ENCODE measurements at regions not wholly inside any gene's neighbourhood (a gene's known extent, or its start where the extent isn't known, plus 50 kb on each side); places are given as distances from the start of the nearest gene placed in this dataset.

GRCh38 chr18:22566703-22567420, 149.1 kb upstream of the CTAGE1 start:
- Histone ChIP-seq H3K27me3 (ENCODE audit: control insufficient read depth in 2 of 2, insufficient read depth in 2 of 2, low read length in 2 of 2) (peaks cover 15 to 20% of the 10 kb centered on the region in 2 donors), H3K36me3 (replicated peaks in 1 of 2; ENCODE audit: control insufficient read depth in 1 of 2, insufficient read depth in 2 of 2, low read length in 2 of 2) (no peaks in the 10 kb centered on the region), H4K20me1 (ENCODE audit: insufficient read depth, low read length) (no peaks in the 10 kb centered on the region), H3K9ac (ENCODE audit: insufficient read depth, low read length, poor library complexity, severe bottlenecking) (no peak overlapping the region), H3K4me1 (ENCODE audit: control insufficient read depth in 1 of 2, insufficient read depth in 2 of 2, low read length in 2 of 2) (no peaks in the 10 kb centered on the region), H3K9me3 (replicated peaks in 1 of 2; ENCODE audit: control insufficient read depth in 1 of 2, insufficient read depth in 1 of 2, low read length in 2 of 2) (no peaks in the 10 kb centered on the region), H3K27ac (ENCODE audit: low read depth in 1 of 2, low read length in 2 of 2) (no peak overlapping the region), H2AFZ (ENCODE audit: insufficient read depth, low read depth, low read length, poor library complexity, severe bottlenecking) (no peak overlapping the region), H3K4me3 (replicated peaks in 1 of 3; ENCODE audit: low read depth in 2 of 3, low read length in 3 of 3) (no peak overlapping the region), H3K79me2 (ENCODE audit: insufficient read depth, low read length) (no peaks in the 10 kb centered on the region), H3K4me2 (replicated peaks; ENCODE audit: extremely low read depth, low read length, poor library complexity, severe bottlenecking) (no peak overlapping the region)
- H3K4me1 Mint-ChIP-seq, result no peaks in the 10 kb centered on the region
- no peaks in the 10 kb centered on the region for H3K36me3 Mint-ChIP-seq
- TF ChIP-seq, protein P1, sequence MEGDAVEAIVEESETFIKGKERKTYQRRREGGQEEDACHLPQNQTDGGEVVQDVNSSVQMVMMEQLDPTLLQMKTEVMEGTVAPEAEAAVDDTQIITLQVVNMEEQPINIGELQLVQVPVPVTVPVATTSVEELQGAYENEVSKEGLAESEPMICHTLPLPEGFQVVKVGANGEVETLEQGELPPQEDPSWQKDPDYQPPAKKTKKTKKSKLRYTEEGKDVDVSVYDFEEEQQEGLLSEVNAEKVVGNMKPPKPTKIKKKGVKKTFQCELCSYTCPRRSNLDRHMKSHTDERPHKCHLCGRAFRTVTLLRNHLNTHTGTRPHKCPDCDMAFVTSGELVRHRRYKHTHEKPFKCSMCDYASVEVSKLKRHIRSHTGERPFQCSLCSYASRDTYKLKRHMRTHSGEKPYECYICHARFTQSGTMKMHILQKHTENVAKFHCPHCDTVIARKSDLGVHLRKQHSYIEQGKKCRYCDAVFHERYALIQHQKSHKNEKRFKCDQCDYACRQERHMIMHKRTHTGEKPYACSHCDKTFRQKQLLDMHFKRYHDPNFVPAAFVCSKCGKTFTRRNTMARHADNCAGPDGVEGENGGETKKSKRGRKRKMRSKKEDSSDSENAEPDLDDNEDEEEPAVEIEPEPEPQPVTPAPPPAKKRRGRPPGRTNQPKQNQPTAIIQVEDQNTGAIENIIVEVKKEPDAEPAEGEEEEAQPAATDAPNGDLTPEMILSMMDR (IDR thresholded peaks at IDR 0.05), result no peak
- WGBS (ENCODE audit: insufficient coverage), result 95% methylated on average over 2 of the region's 3 CpGs
- DNase-seq, result no peak
- H3K4me3 Mint-ChIP-seq, result no peak overlapping the region
- no peak overlapping the region for H3K27ac Mint-ChIP-seq
- intact Hi-C loops (cut with micrococcal nuclease), result no loop called here
- no peaks in the 10 kb centered on the region for H3K9me3 Mint-ChIP-seq
- peaks cover 0 to 14% (median 12%) of the 10 kb centered on the region in 3 donors for H3K27me3 Mint-ChIP-seq (ENCODE audit: low read depth in 3 of 3)

DNA sequence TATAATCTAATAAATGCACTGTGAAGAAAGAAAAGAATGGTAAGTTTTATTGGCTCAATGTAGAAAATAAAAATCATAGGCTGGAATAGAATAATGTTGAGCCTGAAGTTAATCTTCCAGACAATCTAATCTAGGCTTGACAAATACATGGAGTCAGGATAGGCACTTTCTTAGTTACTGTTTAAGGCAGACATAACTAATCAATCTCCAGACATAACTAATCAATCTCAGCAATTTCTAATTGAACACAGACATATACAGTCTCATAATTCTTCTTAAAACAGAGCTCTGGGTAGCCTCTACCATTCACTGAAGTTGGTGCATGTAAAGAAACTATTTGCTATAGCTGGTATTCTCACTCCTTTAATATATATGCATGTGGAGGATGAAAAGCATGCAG, 150.1 kb upstream of the CTAGE1 start:
- Mint-ChIP-seq H3K36me3 (no peaks in the 10 kb centered on the region), H3K9me3 (no peaks in the 10 kb centered on the region), H3K27me3 (ENCODE audit: low read depth in 3 of 3) (peaks cover 0 to 8% (median 8%) of the 10 kb centered on the region in 3 donors), H3K4me3 (no peak overlapping the region), H3K27ac (no peak overlapping the region), H3K4me1 (no peaks in the 10 kb centered on the region)
- H2AFZ ChIP-seq (ENCODE audit: insufficient read depth, low read depth, low read length, poor library complexity, severe bottlenecking), result no peak overlapping the region
- no peak overlapping the region for H3K4me2 ChIP-seq (replicated peaks; ENCODE audit: extremely low read depth, low read length, poor library complexity, severe bottlenecking)
- no peak overlapping the region for H3K27ac ChIP-seq (ENCODE audit: low read depth in 1 of 2, low read length in 2 of 2)
- H3K36me3 ChIP-seq (replicated peaks in 1 of 2; ENCODE audit: control insufficient read depth in 1 of 2, insufficient read depth in 2 of 2, low read length in 2 of 2), result no peaks in the 10 kb centered on the region
- intact Hi-C loops (cut with micrococcal nuclease), result no loop called here
- H3K9ac ChIP-seq (ENCODE audit: insufficient read depth, low read length, poor library complexity, severe bottlenecking), result no peak overlapping the region
- no peaks in the 10 kb centered on the region for H3K4me1 ChIP-seq (ENCODE audit: control insufficient read depth in 1 of 2, insufficient read depth in 2 of 2, low read length in 2 of 2)
- TF ChIP-seq, protein P1 (IDR thresholded peaks at IDR 0.05), result no peak
- no peak overlapping the region for H3K4me3 ChIP-seq (replicated peaks in 1 of 3; ENCODE audit: low read depth in 2 of 3, low read length in 3 of 3)
- DNase-seq, result no peak
- H3K27me3 ChIP-seq (ENCODE audit: control insufficient read depth in 2 of 2, insufficient read depth in 2 of 2, low read length in 2 of 2), result peaks cover 8 to 12% of the 10 kb centered on the region in 2 donors
- H4K20me1 ChIP-seq (ENCODE audit: insufficient read depth, low read length), result no peaks in the 10 kb centered on the region
- no peaks in the 10 kb centered on the region for H3K79me2 ChIP-seq (ENCODE audit: insufficient read depth, low read length)
- H3K9me3 ChIP-seq (replicated peaks in 1 of 2; ENCODE audit: control insufficient read depth in 1 of 2, insufficient read depth in 1 of 2, low read length in 2 of 2), result no peaks in the 10 kb centered on the region

All from CD14-positive monocyte (primary cell).